ENCODE measurements at regions not wholly inside any gene's neighbourhood (a gene's known extent, or its start where the extent isn't known, plus 50 kb on each side); places are given as distances from the start of the nearest gene placed in this dataset.

GRCh38 chr6:93894521-93894920 is 475.2 kb upstream of the EPHA7 start:
- Histone ChIP-seq H2AFZ (ENCODE audit: low read length) (no peak overlapping the region), H3K27ac (ENCODE audit: insufficient read depth, low read length) (no peak overlapping the region), H4K20me1 (ENCODE audit: control insufficient read depth, extremely low read depth, insufficient read depth, low read length) (no peaks in the 10 kb centered on the region), H3K4me1 (ENCODE audit: control insufficient read depth, extremely low read depth, insufficient read depth, low read length) (no peaks in the 10 kb centered on the region), H3K4me3 (replicated peaks in 1 of 4; ENCODE audit: control extremely low read depth in 1 of 4, insufficient read depth in 1 of 4, low read depth in 3 of 4, low read length in 4 of 4) (no peak overlapping the region), H3K27me3 (ENCODE audit: control insufficient read depth, insufficient read depth, low read length) (no peaks in the 10 kb centered on the region), H3K36me3 (ENCODE audit: control insufficient read depth, insufficient read depth, low read length) (no peaks in the 10 kb centered on the region), H3K9ac (ENCODE audit: insufficient read depth, low read length) (no peak overlapping the region), H3K9me3 (ENCODE audit: control insufficient read depth, insufficient read depth, low read depth, low read length) (no peaks in the 10 kb centered on the region), H3K4me2 (ENCODE audit: extremely low read depth, insufficient read depth, low read length) (no peak overlapping the region), H3K79me2 (ENCODE audit: control insufficient read depth, insufficient read depth, low read length) (no peaks in the 10 kb centered on the region)
- no peak for TF ChIP-seq EZH2 (IDR thresholded peaks at IDR 0.05; ENCODE audit: low read length, missing control alignments)
- TF ChIP-seq, protein P1, sequence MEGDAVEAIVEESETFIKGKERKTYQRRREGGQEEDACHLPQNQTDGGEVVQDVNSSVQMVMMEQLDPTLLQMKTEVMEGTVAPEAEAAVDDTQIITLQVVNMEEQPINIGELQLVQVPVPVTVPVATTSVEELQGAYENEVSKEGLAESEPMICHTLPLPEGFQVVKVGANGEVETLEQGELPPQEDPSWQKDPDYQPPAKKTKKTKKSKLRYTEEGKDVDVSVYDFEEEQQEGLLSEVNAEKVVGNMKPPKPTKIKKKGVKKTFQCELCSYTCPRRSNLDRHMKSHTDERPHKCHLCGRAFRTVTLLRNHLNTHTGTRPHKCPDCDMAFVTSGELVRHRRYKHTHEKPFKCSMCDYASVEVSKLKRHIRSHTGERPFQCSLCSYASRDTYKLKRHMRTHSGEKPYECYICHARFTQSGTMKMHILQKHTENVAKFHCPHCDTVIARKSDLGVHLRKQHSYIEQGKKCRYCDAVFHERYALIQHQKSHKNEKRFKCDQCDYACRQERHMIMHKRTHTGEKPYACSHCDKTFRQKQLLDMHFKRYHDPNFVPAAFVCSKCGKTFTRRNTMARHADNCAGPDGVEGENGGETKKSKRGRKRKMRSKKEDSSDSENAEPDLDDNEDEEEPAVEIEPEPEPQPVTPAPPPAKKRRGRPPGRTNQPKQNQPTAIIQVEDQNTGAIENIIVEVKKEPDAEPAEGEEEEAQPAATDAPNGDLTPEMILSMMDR (conservative IDR thresholded peaks at IDR 0.05 in 1 of 2, IDR thresholded peaks at IDR 0.05 in 1 of 2; ENCODE audit: low read depth in 1 of 2, low read length in 2 of 2): no peak
- DNase-seq (ENCODE audit: low read depth in 2 of 2): peak in 1 of 2 donors; percentile 8

DNA sequence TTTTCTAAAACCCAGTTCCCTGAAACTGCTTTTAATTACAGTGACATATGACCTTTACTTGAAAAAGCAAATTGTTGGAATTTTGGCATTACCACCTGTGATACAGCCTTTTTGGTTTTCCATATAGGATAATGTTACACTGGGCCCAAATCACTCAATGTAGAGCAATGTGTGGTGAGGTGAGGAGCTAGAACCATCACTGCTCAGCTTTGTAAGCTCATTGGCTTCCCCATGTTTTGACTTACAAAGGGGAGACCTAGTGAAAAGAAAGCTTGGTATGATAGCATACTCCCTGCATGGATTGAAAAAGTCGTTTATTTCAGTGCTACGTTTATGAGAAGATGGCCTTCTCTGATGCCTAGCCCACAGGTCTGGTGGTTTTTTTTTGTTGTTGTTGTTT is 470.4 kb upstream of the EPHA7 start:
- H3K9ac ChIP-seq (ENCODE audit: insufficient read depth, low read length): no peak overlapping the region
- H3K4me1 ChIP-seq (ENCODE audit: control insufficient read depth, extremely low read depth, insufficient read depth, low read length): no peaks in the 10 kb centered on the region
- TF ChIP-seq, protein P1 (conservative IDR thresholded peaks at IDR 0.05 in 1 of 2, IDR thresholded peaks at IDR 0.05 in 1 of 2; ENCODE audit: low read depth in 1 of 2, low read length in 2 of 2): no peak
- no peak for TF ChIP-seq EZH2 (IDR thresholded peaks at IDR 0.05; ENCODE audit: low read length, missing control alignments)
- H3K79me2 ChIP-seq (ENCODE audit: control insufficient read depth, insufficient read depth, low read length): no peaks in the 10 kb centered on the region
- H3K27me3 ChIP-seq (ENCODE audit: control insufficient read depth, insufficient read depth, low read length): no peaks in the 10 kb centered on the region
- H4K20me1 ChIP-seq (ENCODE audit: control insufficient read depth, extremely low read depth, insufficient read depth, low read length): no peaks in the 10 kb centered on the region
- DNase-seq (ENCODE audit: low read depth in 2 of 2): no peak
- no peak overlapping the region for H3K27ac ChIP-seq (ENCODE audit: insufficient read depth, low read length)
- no peaks in the 10 kb centered on the region for H3K36me3 ChIP-seq (ENCODE audit: control insufficient read depth, insufficient read depth, low read length)
- no peak overlapping the region for H2AFZ ChIP-seq (ENCODE audit: low read length)
- no peak overlapping the region for H3K4me3 ChIP-seq (replicated peaks in 1 of 4; ENCODE audit: control extremely low read depth in 1 of 4, insufficient read depth in 1 of 4, low read depth in 3 of 4, low read length in 4 of 4)
- H3K4me2 ChIP-seq (ENCODE audit: extremely low read depth, insufficient read depth, low read length): no peak overlapping the region
- H3K9me3 ChIP-seq (ENCODE audit: control insufficient read depth, insufficient read depth, low read depth, low read length): no peaks in the 10 kb centered on the region

GRCh38 chr6:93886416-93886815 is 467.1 kb upstream of the EPHA7 start:
- Histone ChIP-seq H3K27ac (ENCODE audit: insufficient read depth, low read length) (no peak overlapping the region), H2AFZ (ENCODE audit: low read length) (no peak overlapping the region), H3K36me3 (ENCODE audit: control insufficient read depth, insufficient read depth, low read length) (no peaks in the 10 kb centered on the region), H4K20me1 (ENCODE audit: control insufficient read depth, extremely low read depth, insufficient read depth, low read length) (no peaks in the 10 kb centered on the region), H3K79me2 (ENCODE audit: control insufficient read depth, insufficient read depth, low read length) (no peaks in the 10 kb centered on the region), H3K4me3 (replicated peaks in 1 of 4; ENCODE audit: control extremely low read depth in 1 of 4, insufficient read depth in 1 of 4, low read depth in 3 of 4, low read length in 4 of 4) (no peak overlapping the region), H3K9me3 (ENCODE audit: control insufficient read depth, insufficient read depth, low read depth, low read length) (no peaks in the 10 kb centered on the region), H3K4me2 (ENCODE audit: extremely low read depth, insufficient read depth, low read length) (no peak overlapping the region), H3K4me1 (ENCODE audit: control insufficient read depth, extremely low read depth, insufficient read depth, low read length) (no peaks in the 10 kb centered on the region), H3K27me3 (ENCODE audit: control insufficient read depth, insufficient read depth, low read length) (no peaks in the 10 kb centered on the region), H3K9ac (ENCODE audit: insufficient read depth, low read length) (no peak overlapping the region)
- TF ChIP-seq, protein P1 (conservative IDR thresholded peaks at IDR 0.05 in 1 of 2, IDR thresholded peaks at IDR 0.05 in 1 of 2; ENCODE audit: low read depth in 1 of 2, low read length in 2 of 2): no peak
- TF ChIP-seq EZH2 (IDR thresholded peaks at IDR 0.05; ENCODE audit: low read length, missing control alignments): no peak
- no peak for DNase-seq (ENCODE audit: low read depth in 2 of 2)
